Epithelial cell of prostate (primary cell): ENCODE measurements at regions not wholly inside any gene's neighbourhood (a gene's known extent, or its start where the extent isn't known, plus 50 kb on each side); places are given as distances from the start of the nearest gene placed in this dataset.
"Not testable (repeated sequence)": the region's sequence is repeated elsewhere in the genome, so short reads cannot be mapped to it uniquely, and the experiment has no call there.

Experiments used
- DNase-seq: peaks from one replicate; pipeline ENCODE4 v3.0.0-alpha.2; 2011; ENCODE audit warnings: low read depth, low spot score
- H3K27ac ChIP-seq: fragments of 450-650 bp; 2 replicates; pipeline ENCODE4 v1.5.1; 2017; ENCODE audit warnings: mild to moderate bottlenecking

- no peak overlapping the region for H3K27ac ChIP-seq
- DNase-seq = no peak
These were observed 179.1 kb downstream of the ABCC12 start for GRCh38 chr16:47976636-47977210.

- H3K27ac ChIP-seq, DNase-seq: not testable (repeated sequence)
These were observed 180.8 kb downstream of the ABCC12 start for GRCh38 chr16:47974971-47975370.

GRCh38 chr16:47973552-47973951, 182.2 kb downstream of the ABCC12 start:
- H3K27ac ChIP-seq = no peak overlapping the region
- DNase-seq = no peak

- H3K27ac ChIP-seq = no peak overlapping the region
- DNase-seq = no peak
These were observed 183.4 kb downstream of the ABCC12 start for GRCh38 chr16:47972246-47972985.

GRCh38 chr16:47971225-47971624, 184.6 kb downstream of the ABCC12 start:
- DNase-seq = no peak
- no peak overlapping the region for H3K27ac ChIP-seq

GRCh38 chr16:47970291-47970931, 185.4 kb downstream of the ABCC12 start:
- DNase-seq = no peak
- H3K27ac ChIP-seq = no peak overlapping the region

- H3K27ac ChIP-seq = no peak overlapping the region
- DNase-seq = no peak
These were observed 188.4 kb downstream of the ABCC12 start for GRCh38 chr16:47967374-47967773.

GRCh38 chr16:47966325-47966724, 189.5 kb downstream of the ABCC12 start:
- DNase-seq = peak; percentile 33
- H3K27ac ChIP-seq = no peak overlapping the region

GRCh38 chr16:47965439-47965838, 190.4 kb downstream of the ABCC12 start:
- H3K27ac ChIP-seq = no peak overlapping the region
- DNase-seq = peak; percentile 8

GRCh38 chr16:47958726-47959125, 197.1 kb downstream of the ABCC12 start:
- DNase-seq = no peak
- no peak overlapping the region for H3K27ac ChIP-seq

- no peak for DNase-seq
- H3K27ac ChIP-seq = no peak overlapping the region
These were observed 198.9 kb downstream of the ABCC12 start for GRCh38 chr16:47956916-47957315.

GRCh38 chr16:47949714-47950113, 206.1 kb downstream of the ABCC12 start:
- DNase-seq = no peak
- H3K27ac ChIP-seq = no peak overlapping the region

- no peak for DNase-seq
These were observed 206.5 kb downstream of the ABCC12 start for GRCh38 chr16:47949276-47949675.

GRCh38 chr16:47947723-47948122, 208.1 kb downstream of the ABCC12 start:
- DNase-seq = no peak
- no peak overlapping the region for H3K27ac ChIP-seq

More at GRCh38 chr16:47949276-47949675, 206.5 kb downstream of the ABCC12 start:
- no peak overlapping the region for H3K27ac ChIP-seq

GRCh38 chr16:47946092-47946491, 209.7 kb downstream of the ABCC12 start:
- no peak overlapping the region for H3K27ac ChIP-seq
- no peak for DNase-seq

- DNase-seq = no peak
- no peak overlapping the region for H3K27ac ChIP-seq
These were observed 211.2 kb downstream of the ABCC12 start for GRCh38 chr16:47944589-47944988.

- DNase-seq = no peak
These were observed 212.6 kb downstream of the ABCC12 start for GRCh38 chr16:47943235-47943634.

GRCh38 chr16:47940466-47940865, 215.3 kb downstream of the ABCC12 start:
- DNase-seq = no peak

More at GRCh38 chr16:47943235-47943634, 212.6 kb downstream of the ABCC12 start:
- H3K27ac ChIP-seq = no peak overlapping the region

GRCh38 chr16:47939680-47940079, 216.1 kb downstream of the ABCC12 start:
- no peak overlapping the region for H3K27ac ChIP-seq
- no peak for DNase-seq

More at GRCh38 chr16:47940466-47940865, 215.3 kb downstream of the ABCC12 start:
- no peak overlapping the region for H3K27ac ChIP-seq

- no peak for DNase-seq
- H3K27ac ChIP-seq = no peak overlapping the region
These were observed 217.5 kb downstream of the ABCC12 start for GRCh38 chr16:47938272-47938671.

GRCh38 chr16:47928008-47928407, 227.8 kb downstream of the ABCC12 start:
- no peak overlapping the region for H3K27ac ChIP-seq
- DNase-seq = no peak
